ENCODE measurements at regions not wholly inside any gene's neighbourhood (a gene's known extent, or its start where the extent isn't known, plus 50 kb on each side); places are given as distances from the start of the nearest gene placed in this dataset.

DNA sequence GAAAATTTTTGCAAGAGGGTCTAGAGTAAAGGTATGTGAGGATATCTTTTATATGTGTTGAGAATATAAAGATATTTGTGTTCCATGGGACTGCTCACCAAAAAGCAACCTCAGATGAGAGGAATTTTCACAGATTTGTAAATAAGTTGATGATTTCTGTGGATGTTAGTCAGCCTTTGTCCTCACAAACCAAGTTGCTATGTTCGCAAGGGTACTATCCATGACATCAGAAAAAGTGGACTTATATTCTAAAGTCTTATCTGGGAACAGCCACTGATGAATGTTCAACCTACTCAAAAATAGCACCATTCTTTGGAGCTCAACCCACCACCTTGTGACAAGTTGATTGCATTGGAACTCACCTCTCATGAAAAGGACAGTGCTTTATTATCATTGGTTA lies 138.6 kb downstream of the PCDH20 start:
- ChIA-PET CTCF (no interaction called here), POLR2A (no interaction called here)
- H3K27ac ChIP-seq (ENCODE audit: low read depth in 2 of 2, low read length in 1 of 2) = no peak overlapping the region
- 57% methylated on average over 1 of the region's 1 CpG for WGBS (ENCODE audit: low lambda C conversion rate)
- H3K4me1 ChIP-seq (ENCODE audit: control insufficient read depth in 1 of 2, insufficient read depth in 2 of 2, low read depth in 1 of 2, low read length in 1 of 2) = no peaks in the 10 kb centered on the region
- TF ChIP-seq FOSL2 (IDR thresholded peaks at IDR 0.05; ENCODE audit: borderline replicate concordance, low read depth) (no peak), MAX (IDR thresholded peaks at IDR 0.05; ENCODE audit: low read depth) (no peak), CTCF (IDR thresholded peaks at IDR 0.05) (no peak), SMC3 (IDR thresholded peaks at IDR 0.05; ENCODE audit: low read depth, low read length) (no peak), TAF1 (IDR thresholded peaks at IDR 0.05; ENCODE audit: borderline replicate concordance, low read depth, low read length) (no peak), NFIC (IDR thresholded peaks at IDR 0.05; ENCODE audit: borderline replicate concordance) (no peak), USF1 (IDR thresholded peaks at IDR 0.05; ENCODE audit: borderline replicate concordance, low read depth) (no peak), RCOR1 (IDR thresholded peaks at IDR 0.05; ENCODE audit: low read length) (no peak)
- TF ChIP-seq, protein P1, sequence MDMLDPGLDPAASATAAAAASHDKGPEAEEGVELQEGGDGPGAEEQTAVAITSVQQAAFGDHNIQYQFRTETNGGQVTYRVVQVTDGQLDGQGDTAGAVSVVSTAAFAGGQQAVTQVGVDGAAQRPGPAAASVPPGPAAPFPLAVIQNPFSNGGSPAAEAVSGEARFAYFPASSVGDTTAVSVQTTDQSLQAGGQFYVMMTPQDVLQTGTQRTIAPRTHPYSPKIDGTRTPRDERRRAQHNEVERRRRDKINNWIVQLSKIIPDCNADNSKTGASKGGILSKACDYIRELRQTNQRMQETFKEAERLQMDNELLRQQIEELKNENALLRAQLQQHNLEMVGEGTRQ (IDR thresholded peaks at IDR 0.05; ENCODE audit: borderline replicate concordance, low read depth, low read length) = no peak
- H2AFZ ChIP-seq (ENCODE audit: low read depth) = no peak overlapping the region
- no peak overlapping the region for H3K4me3 ChIP-seq (ENCODE audit: low read depth in 2 of 2, low read length in 1 of 2)
- no peaks in the 10 kb centered on the region for H4K20me1 ChIP-seq (ENCODE audit: insufficient read depth)
- no peak overlapping the region for H3K9ac ChIP-seq
- H3K27me3 ChIP-seq (ENCODE audit: insufficient read depth) = no peaks in the 10 kb centered on the region
- H3K9me2 ChIP-seq = no peaks in the 10 kb centered on the region
- H3F3A ChIP-seq (replicated peaks; ENCODE audit: insufficient read depth) = no peaks in the 10 kb centered on the region
- H3K4me2 ChIP-seq = no peak overlapping the region
- H3K79me2 ChIP-seq (ENCODE audit: insufficient read depth) = no peaks in the 10 kb centered on the region
- DNase-seq = no peak
- H3K36me3 ChIP-seq (replicated peaks in 1 of 2; ENCODE audit: control insufficient read depth in 1 of 2, insufficient read depth in 2 of 2, low read length in 1 of 2) = no peaks in the 10 kb centered on the region
- H3K9me3 ChIP-seq = no peaks in the 10 kb centered on the region

- 44% methylated on average over 2 of the region's 2 CpGs for WGBS (ENCODE audit: low lambda C conversion rate)
- CTCF ChIA-PET = no interaction called here
- TF ChIP-seq TEAD4 (IDR thresholded peaks at IDR 0.05; ENCODE audit: borderline replicate concordance, insufficient read depth) (no peak), EZH2phosphoT487 (IDR thresholded peaks at IDR 0.05; ENCODE audit: borderline replicate concordance, low read depth) (no peak), MXI1 (IDR thresholded peaks at IDR 0.05; ENCODE audit: low read depth, low read length) (no peak), GABPA (IDR thresholded peaks at IDR 0.05; ENCODE audit: low read depth) (no peak), JUND (IDR thresholded peaks at IDR 0.05) (no peak), NFIC (IDR thresholded peaks at IDR 0.05; ENCODE audit: borderline replicate concordance) (no peak), FOXJ3 (CRISPR knock-in tag; IDR thresholded peaks at IDR 0.05) (no peak), ELF1 (IDR thresholded peaks at IDR 0.05) (no peak), SMC3 (IDR thresholded peaks at IDR 0.05; ENCODE audit: low read depth, low read length) (no peak), YY1 (IDR thresholded peaks at IDR 0.05; ENCODE audit: low read depth) (no peak), RAD21 (IDR thresholded peaks at IDR 0.05; ENCODE audit: low read length) (no peak), SIN3A (IDR thresholded peaks at IDR 0.05; ENCODE audit: borderline replicate concordance, low read depth, low read length) (no peak), PBX3 (IDR thresholded peaks at IDR 0.05) (no peak)
- TF ChIP-seq, protein P2, sequence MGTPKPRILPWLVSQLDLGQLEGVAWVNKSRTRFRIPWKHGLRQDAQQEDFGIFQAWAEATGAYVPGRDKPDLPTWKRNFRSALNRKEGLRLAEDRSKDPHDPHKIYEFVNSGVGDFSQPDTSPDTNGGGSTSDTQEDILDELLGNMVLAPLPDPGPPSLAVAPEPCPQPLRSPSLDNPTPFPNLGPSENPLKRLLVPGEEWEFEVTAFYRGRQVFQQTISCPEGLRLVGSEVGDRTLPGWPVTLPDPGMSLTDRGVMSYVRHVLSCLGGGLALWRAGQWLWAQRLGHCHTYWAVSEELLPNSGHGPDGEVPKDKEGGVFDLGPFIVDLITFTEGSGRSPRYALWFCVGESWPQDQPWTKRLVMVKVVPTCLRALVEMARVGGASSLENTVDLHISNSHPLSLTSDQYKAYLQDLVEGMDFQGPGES (IDR thresholded peaks at IDR 0.05; ENCODE audit: low read depth, low read length) = no peak
- TF ChIP-seq, protein P3, sequence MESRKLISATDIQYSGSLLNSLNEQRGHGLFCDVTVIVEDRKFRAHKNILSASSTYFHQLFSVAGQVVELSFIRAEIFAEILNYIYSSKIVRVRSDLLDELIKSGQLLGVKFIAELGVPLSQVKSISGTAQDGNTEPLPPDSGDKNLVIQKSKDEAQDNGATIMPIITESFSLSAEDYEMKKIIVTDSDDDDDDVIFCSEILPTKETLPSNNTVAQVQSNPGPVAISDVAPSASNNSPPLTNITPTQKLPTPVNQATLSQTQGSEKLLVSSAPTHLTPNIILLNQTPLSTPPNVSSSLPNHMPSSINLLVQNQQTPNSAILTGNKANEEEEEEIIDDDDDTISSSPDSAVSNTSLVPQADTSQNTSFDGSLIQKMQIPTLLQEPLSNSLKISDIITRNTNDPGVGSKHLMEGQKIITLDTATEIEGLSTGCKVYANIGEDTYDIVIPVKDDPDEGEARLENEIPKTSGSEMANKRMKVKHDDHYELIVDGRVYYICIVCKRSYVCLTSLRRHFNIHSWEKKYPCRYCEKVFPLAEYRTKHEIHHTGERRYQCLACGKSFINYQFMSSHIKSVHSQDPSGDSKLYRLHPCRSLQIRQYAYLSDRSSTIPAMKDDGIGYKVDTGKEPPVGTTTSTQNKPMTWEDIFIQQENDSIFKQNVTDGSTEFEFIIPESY (IDR thresholded peaks at IDR 0.05; ENCODE audit: borderline replicate concordance, low read depth) = no peak
These were observed 139.2 kb downstream of the PCDH20 start for GRCh38 chr13:61276401-61276800.

More at GRCh38 chr13:61276401-61276800, 139.2 kb downstream of the PCDH20 start:
- Histone ChIP-seq H3K27me3 (ENCODE audit: insufficient read depth) (no peaks in the 10 kb centered on the region), H2AFZ (ENCODE audit: low read depth) (no peak overlapping the region), H3K9me3 (no peaks in the 10 kb centered on the region), H3K4me1 (ENCODE audit: control insufficient read depth in 1 of 2, insufficient read depth in 2 of 2, low read depth in 1 of 2, low read length in 1 of 2) (no peaks in the 10 kb centered on the region), H3K79me2 (ENCODE audit: insufficient read depth) (no peaks in the 10 kb centered on the region), H3F3A (replicated peaks; ENCODE audit: insufficient read depth) (no peaks in the 10 kb centered on the region), H3K9ac (no peak overlapping the region), H3K4me2 (no peak overlapping the region), H3K36me3 (replicated peaks in 1 of 2; ENCODE audit: control insufficient read depth in 1 of 2, insufficient read depth in 2 of 2, low read length in 1 of 2) (no peaks in the 10 kb centered on the region), H3K27ac (ENCODE audit: low read depth in 2 of 2, low read length in 1 of 2) (no peak overlapping the region), H3K9me2 (no peaks in the 10 kb centered on the region), H3K4me3 (ENCODE audit: low read depth in 2 of 2, low read length in 1 of 2) (no peak overlapping the region), H4K20me1 (ENCODE audit: insufficient read depth) (no peaks in the 10 kb centered on the region)
- no peak for DNase-seq
- POLR2A ChIA-PET = no interaction called here

All from SK-N-SH (cell line).